Stimulated activated CD8-positive, alpha-beta memory T cell treated with anti-CD3 and anti-CD28 coated beads, Interleukin-7, amount 100 ng/mL, for 4 hours (primary cell): ENCODE measurements at regions not wholly inside any gene's neighbourhood (a gene's known extent, or its start where the extent isn't known, plus 50 kb on each side); places are given as distances from the start of the nearest gene placed in this dataset.
"Not testable (repeated sequence)": the region's sequence is repeated elsewhere in the genome, so short reads cannot be mapped to it uniquely, and the experiment has no call there.

ENCODE experiments used
- DNase-seq, 2 donors: peaks; one replicate each; pipeline ENCODE4 v3.0.0-alpha.2; 2020; ENCODE audit warnings: low read depth in 2 of 2

DNA sequence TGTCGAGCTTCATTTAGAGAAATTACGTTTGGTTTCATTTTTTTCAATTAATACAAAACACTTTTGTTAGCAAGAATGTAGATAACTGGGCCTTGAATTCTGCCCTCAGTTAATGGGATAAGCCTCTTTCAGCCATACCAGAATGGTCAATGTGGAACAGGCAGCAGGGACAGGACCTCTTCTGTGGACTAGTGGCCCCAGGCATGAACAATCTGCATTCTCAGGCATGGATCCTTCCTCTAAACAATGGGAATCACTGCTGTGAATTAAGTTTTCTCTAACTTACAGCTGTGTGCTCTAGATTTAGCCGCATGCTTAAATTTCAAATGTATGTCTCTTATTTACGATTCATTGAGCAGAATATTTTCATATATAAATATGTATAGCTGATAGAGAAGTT lies 237.7 kb upstream of the PRKCQ start:
- DNase-seq = no peak

DNA sequence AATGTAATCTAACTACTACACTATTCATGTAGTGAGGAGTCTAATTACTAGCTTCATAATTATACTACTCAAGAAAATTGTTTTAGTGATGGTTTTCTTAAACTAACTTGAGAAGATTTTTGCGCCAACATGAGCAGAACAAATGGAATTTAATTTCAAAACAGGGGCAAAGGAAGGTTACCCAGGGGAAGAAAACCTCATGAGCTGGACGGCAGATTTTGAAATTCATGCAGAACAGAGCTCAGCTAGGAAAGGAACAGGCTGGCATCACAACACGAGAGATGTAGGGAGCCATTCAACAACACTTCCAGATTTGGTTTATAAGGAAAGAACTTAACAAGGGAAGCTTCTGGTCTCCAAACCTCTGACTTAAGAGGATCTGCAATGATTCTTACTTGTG lies 235.3 kb upstream of the PRKCQ start:
- DNase-seq = no peak

DNA sequence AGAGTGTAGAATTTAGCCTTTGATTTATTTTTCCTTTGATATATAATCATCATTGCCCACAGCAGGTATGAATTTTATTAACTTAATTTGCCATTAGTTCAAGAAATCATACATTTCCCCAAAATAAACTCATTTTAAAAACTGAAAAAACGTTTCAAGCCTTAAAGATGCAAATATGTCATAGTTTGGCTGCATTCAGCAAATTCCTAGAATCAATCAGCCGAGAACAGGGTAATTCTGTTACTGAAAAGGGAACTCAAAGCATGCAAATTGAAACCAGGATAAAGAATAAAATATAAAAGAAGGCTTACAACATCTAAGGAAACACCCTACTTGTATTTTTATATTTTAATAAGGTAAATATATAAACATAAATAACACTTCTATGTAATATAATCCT lies 233.8 kb upstream of the PRKCQ start:
- no peak for DNase-seq

DNA sequence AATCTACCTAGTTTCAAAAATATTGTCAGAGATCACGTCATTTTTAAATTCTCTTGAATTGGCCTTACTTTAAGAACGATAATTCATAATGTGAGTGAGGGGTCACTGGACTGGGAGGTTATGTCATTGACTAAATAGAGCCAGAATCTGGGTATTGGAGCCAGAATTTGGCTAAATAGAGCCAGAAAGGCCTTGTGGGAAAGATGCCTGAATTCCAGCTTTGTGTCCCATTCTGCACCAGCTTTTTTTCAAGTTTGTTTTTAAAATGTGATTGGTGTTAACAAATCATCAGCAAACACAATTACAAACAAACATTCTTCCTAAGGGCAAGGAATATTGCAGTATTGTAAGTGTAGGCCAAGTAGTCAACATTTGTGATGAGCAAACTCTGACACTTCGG lies 233.2 kb upstream of the PRKCQ start:
- DNase-seq = no peak

DNA sequence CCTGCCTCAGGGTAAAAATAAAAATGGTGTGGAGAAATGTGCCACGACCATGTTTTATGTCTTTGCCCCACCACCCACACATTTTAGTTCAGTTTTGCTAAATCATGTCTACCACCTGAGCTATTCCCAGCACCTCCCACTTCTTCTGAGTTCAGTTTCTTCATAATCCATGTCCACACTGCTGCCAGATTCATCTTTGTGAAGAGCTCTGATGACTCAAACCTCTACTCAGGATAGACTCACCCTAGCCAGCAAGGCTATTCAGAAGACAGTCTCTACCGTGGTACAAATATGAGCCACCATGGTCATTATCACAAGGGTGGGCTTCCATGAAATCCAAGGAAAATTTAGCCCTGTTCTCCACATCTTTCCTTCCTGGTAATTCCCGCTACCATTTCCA lies 231.1 kb upstream of the PRKCQ start:
- DNase-seq = no peak

DNA sequence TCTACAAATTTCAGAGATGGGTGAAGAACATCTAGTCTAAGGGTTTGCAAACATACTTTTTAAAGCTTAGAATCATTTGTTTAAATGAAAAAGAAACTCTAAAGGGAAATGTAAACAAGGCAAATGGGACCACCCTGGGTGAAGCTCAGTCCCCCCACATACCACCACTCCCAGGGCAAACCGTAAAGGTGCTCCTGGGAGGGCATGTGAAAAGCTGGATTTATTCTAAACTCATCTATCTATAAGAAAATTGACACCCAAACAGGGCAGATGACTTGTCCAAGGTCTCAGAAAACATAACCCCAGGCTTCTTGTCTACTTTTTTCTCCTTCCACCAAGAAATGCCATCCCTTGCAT lies 223.3 kb upstream of the PRKCQ start:
- no peak for DNase-seq

DNA sequence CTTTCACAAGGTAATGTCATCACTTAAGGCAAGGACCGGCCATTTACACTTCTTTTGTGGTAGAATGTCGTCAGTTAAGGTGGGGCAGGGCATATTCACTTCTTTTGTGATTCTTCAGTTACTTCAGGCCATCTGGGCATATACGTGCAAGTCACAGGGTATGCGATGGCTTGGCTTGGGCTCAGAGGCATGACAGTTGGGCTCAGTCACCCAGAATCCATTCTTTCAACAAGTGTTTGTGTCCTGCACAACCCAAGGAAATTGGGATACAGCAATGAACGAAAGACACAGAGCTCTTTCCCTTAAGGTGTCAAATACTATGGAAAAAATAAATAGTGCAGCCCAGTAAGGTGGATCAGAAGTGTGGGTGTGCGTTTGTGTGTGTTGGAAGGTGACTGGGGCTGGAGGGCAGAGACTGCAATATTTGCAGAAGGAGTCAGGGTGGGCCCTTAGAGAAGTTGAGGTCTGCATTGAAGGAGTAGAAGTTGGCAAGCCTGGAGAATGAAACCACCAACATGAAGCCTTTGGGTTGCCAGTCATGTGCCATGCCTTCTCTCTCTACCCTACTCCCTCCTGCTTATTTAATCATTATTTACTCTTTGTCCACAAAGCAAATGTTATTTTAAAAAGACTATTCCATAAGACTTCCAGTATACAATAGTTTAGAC lies 222.8 kb upstream of the PRKCQ start:
- DNase-seq = no peak

DNA sequence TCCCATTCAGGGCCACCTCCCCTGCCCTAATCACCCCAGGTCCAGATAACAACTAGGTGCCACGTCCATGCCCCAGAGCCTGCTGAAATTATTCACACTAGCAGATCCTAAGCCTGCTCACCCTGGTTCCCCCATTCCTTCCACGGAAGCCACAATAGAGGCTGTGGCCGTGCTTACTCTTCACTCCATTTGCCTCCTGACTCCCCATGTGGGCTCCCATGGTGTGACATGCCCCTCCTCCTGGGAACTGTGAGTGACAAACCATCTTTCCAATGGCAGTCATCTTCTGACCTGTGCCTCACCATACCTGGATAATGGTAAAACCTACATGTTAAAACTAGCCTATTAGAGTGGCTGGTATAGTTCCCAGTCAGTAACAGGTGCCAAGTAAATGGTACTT lies 216.2 kb upstream of the PRKCQ start:
- DNase-seq = no peak

DNA sequence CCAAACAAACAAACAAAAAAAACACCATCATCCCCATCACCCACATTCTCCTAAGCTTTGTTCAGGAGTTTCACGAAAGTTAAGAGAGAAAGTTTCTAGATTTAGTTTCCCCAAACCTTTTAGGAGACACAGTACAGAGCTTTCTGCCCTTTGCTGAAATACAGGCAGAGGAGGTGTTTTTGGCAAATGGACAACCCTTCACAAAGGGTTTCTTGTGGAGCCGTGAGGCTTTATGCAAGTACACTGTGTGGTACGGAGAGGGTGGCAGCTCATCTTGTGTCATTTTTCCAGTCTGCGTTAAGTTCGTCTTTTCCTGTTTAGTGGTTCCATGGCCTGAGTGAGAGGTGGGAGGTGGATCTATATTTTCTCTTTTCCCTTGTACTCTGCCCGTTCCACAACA lies 215.5 kb upstream of the PRKCQ start:
- no peak for DNase-seq

DNA sequence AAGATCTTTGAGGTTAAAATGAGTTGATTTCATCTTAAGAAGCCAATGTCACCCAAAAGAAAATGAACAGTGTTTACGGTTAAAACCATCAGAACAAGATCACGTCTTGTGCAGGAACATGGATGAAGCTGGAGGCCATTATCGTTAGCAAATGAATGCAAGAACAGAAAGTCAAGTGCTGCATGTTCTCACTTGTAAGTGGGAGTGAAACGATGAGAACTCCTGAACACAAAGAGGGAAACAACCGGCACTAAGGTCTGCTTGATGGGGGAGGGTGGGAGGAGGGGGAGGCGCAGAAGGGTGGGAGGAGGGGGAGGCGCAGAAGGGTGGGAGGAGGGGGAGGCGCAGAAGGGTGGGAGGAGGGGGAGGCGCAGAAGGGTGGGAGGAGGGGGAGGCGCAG lies 214.8 kb upstream of the PRKCQ start:
- not testable (repeated sequence) for DNase-seq

DNA sequence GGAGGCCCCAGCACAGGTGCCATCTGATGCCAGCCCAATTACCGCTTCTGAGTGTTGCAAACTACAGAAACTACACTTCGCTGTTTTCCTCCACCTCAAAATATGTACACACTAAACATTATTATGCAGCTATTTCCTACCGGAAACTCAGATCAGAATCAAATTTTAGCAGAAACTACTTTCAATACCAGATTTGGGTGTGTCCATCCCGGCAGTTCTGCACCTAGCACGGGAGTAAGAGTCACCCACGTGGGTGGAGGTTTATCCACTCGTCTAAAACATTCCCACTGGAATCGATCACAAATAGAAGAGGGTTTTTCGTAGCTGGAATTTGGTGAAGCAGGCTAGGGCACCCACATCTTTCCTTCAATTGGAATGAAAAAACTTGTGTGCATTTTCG lies 214.4 kb upstream of the PRKCQ start:
- no peak for DNase-seq

DNA sequence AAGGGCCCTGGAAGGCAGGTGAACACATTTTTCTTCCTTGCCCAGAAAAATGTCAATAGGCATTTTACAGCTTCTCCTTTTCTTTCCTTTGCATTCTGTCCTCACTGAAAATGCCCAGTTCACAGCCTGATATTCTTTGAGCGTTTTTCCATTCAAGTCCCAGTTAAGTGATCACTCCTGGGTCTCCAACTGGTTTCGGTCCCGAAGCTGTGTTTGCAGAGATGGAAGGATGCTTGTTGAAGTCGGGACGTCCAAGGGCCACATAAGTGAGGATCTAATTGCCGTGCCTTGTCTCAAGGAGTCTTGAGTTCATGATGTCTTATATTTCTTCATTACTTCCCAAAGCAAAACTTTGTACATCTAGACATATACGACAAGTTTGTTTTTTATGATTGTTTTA lies 208.7 kb upstream of the PRKCQ start:
- no peak for DNase-seq

DNA sequence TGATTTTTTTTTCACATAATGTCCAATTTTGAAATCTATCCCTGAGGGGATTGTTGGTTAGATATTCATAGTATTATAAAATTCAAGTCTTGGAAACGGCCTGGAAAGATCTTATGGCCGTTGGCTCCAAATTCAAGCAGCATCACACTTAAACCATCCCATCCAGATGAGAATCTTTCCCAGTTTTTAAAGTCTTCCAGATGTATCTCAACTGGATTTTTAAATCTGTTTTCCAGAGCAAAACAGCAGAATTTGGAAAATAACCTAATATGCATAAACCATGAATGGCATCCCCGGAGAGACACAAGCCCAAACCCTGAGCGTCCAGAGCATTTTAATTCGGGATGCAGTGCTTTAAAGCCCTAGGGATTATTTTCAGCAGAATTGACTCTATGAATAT lies 208.2 kb upstream of the PRKCQ start:
- DNase-seq = no peak

DNA sequence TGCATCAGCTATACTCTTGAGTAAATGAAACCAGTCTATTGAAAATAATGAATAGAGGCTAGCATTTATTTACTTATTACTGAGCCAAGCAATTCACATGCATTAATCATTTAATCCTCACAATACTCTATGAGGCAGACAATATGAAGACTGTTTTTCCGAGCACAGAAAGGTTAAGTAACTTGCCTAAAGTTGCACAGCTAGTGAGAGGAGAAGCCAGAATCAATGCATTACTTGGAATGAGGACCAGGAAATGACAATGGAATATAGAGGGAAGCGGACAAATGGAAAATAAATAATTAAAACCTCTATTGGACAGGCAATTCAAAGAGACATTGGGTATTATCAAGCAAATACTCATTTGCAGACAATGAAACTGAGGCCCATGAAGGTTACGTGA lies 207.6 kb upstream of the PRKCQ start:
- no peak for DNase-seq

DNA sequence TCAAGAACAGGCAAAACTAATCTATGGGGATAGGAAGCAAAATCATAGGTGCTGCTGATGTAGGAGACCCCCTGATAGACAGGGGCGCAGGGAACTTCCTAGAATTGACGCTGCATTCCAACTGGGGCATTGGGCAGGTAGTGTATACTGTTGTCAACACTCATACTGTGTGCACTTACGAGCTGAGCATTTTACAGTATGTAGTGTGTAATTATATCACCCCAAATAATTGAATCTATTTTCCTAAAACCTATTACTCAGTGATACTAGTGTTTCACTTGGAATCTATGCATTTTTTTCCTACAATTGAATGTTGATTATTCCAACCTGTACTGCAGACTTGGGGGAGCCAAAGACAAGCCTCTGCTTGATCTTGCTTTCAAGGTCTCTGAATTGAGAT lies 207.0 kb upstream of the PRKCQ start:
- DNase-seq = no peak

DNA sequence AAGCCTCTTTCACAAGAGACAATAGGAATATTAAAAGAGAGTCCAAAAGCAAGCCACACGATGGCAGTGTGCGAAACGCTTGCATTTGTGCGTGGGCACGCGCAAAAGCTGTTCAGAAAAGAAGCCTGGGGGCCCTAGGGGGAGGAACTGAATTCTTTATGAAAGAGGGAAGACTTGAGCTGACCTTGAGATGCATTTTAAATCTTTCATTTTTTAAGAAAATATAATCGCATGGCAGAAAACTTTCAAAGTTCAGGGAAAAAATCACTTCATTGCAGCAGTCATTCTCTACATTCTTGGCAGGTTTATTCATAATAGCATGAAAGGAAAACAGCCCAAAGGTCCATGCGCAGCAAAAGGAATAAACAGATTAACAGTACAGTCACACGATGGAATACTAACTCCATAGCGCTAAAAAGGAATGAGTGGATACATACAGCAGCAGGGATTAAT lies 206.5 kb upstream of the PRKCQ start:
- DNase-seq = no peak

DNA sequence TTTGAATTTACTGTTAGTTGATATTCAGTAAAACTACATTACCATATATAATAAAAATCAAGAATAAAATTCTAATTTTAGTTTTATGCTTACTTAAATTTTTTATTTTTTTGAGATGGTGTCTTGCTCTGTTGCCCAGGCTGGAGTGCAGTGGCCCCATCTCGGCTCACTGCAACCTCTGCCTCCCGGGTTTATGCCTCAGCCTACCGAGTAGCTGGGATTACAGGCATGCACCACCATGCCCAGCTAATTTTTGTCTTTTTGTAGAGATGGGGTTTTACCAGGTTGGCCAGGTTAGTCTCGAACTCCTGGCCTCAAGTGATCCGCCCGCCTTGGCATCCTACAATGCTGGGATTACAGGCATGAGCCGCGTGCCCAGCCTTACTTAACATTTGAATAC lies 204.4 kb upstream of the PRKCQ start:
- not testable (repeated sequence) for DNase-seq

DNA sequence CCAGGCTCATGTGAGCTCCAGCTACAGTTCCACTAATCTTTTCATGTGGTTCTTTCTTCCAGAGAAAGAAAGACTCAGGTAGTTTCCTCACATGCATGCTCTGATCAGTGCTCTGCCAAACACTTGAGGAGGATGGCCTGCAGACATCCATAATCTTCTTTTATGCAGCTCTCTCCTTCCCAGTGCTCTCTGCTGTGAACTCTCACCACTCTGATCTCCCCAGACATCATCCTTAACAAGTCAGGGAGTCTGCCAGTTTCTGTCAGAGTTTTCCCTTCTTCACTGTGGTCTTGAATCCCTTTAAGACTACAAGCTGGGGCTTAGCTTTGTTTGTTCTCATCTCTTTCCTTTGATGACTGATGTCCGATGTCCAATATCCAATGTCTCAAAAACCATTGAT lies 203.4 kb upstream of the PRKCQ start:
- DNase-seq = no peak

DNA sequence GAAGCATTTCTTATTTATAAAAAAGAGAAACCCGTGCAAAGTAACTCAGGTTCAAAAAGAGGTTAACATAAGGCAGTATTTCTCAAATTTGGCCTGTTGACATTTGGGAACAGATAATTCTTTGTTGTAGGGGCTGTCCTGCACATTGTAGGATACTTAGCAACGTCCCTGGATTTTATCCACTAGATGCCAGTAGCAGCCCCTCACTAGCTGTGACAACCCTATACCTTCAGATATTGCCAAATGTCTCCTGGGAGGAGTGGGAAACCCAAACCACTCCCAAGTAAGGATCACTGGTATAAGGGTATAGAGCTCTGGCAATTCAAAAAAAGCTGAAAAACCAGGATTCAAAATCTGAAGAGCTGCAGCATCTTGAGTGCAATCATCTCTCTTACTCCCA lies 202.3 kb upstream of the PRKCQ start:
- DNase-seq = no peak

DNA sequence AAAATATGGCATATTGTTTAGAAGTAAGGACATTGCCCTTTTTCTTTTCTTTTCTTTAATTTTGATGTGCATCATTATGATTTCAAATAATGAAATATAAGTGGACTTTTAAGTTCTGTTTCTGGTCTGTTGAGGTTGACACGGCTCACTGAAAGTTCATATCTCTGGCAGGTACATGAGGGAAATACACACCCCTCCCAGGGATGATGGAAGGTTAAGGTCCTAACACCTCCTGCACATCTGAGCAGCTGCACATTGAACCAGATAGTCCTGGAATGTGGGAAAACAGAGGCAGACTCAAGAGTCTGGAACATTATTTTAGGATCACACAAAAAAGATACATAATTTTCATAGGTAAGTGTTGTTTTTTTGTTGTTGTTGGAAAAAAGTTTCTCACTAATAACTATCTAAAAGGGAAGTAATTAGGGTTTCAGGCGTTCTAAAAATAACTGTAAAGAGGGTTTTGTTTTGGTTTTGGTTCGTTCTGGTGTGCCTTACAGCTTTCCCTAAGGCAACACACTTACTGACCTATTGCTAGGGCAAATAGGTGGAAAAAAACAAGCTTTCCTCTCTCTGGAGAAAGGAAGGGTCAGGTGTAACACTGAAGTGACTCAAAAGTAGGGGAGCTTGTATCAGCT lies 201.2 kb upstream of the PRKCQ start:
- no peak for DNase-seq

DNA sequence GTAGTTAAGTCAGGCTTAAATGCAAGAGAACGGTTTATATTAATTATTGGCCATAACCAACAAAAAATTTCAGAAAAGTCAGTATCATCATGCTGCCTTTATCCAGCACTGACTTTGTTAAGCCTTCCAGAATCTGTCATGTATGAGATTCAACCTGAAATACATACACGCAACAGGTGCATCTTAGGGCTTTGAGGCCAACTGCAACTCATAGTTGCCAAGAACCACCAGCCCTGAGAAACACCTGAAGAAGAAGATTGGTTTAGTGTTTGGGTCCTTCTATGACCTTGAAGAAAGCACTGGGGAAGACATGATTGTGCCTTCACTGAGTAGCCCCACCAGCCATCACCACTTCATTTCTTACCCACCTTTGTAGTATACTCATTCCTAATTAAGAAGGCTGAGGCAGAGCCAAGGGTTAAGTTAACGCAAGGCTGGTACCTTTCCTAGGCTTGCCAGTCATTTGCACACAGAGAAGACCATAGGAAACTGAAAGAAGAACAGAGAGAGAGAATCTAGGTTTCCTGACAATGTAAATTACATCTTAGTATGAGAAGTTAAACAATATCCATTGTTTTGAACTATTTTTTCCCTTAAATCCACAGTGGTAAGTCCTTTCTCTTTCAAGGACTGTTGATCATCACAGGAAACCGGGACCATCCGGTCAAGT lies 200.1 kb upstream of the PRKCQ start:
- no peak for DNase-seq

DNA sequence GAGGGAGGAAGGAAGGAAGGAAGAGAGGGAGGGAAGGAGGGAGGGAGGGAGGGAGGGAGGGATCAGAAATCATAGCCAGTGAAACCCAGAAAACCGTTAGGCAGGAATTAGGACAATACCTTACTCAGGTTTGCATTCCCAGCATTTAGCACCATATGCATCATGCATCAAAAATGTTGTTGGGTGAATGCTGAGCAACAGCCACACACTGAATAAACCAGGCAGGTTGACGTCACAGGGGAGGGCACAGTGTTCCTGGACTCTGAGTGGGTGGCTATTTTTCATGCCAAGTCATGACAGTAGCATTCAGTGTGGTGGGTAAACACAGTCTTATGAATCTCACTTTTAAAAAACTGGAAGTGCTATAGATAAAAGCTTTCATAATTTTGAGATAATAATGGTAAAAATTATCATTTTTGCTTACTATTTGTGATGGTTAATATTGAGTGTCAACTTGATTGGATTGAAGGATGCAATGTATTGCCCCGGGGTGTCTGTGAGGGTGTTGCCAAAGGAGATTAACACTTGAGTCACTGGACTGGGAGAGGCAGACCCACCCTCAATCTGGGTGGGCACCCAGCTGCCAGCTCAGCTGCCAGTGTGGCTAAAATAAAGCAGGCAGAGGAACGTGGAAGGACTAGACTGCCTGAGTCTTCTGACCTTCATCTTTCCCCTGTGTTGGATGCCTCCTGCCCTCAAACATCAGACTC lies 199.1 kb upstream of the PRKCQ start:
- no peak for DNase-seq

DNA sequence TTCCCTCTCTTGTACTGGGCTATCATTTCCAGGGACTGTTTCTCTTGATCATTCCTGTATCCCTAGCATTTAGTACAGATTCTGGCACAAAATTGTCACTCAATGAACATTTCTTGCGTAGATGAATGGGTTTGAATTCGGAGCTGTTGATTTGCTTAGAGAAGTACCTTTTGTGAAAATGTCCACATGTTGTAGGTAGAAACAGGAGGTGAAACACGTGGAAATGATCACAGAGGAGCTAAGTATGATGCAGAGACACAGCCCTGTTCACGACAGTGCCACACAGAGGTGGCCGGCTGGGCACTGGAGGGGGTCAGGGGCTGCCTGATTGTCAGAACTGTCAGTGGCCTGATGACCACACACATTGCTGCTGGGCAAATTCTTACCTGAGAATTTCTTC lies 196.1 kb upstream of the PRKCQ start:
- DNase-seq = no peak
